ENCODE measurements at regions not wholly inside any gene's neighbourhood (a gene's known extent, or its start where the extent isn't known, plus 50 kb on each side); places are given as distances from the start of the nearest gene placed in this dataset.
"Not testable (repeated sequence)": the region's sequence is repeated elsewhere in the genome, so short reads cannot be mapped to it uniquely, and the experiment has no call there.

- in situ Hi-C loops (cut with MboI; ENCODE audit: low sequenced_read_pairs), result no loop called here
These were observed 94.0 kb upstream of the RALGAPA2 start for GRCh38 chr20:20806121-20807095.

- in situ Hi-C loops (cut with MboI; ENCODE audit: low sequenced_read_pairs), result no loop called here
These were observed 90.6 kb upstream of the RALGAPA2 start for GRCh38 chr20:20803011-20803410.

GRCh38 chr20:20802328-20802727 lies 89.9 kb upstream of the RALGAPA2 start:
- in situ Hi-C loops (cut with MboI; ENCODE audit: low sequenced_read_pairs), result no loop called here

GRCh38 chr20:20799716-20800312 lies 87.4 kb upstream of the RALGAPA2 start:
- in situ Hi-C loops (cut with MboI; ENCODE audit: low sequenced_read_pairs), result no loop called here

- in situ Hi-C loops (cut with MboI; ENCODE audit: low sequenced_read_pairs), result no loop called here
These were observed 85.3 kb upstream of the RALGAPA2 start for GRCh38 chr20:20797521-20798310.

- in situ Hi-C loops (cut with MboI; ENCODE audit: low sequenced_read_pairs), result no loop called here
These were observed 84.5 kb upstream of the RALGAPA2 start for GRCh38 chr20:20796766-20797440.

- in situ Hi-C loops (cut with MboI; ENCODE audit: low sequenced_read_pairs), result no loop called here
These were observed 83.3 kb upstream of the RALGAPA2 start for GRCh38 chr20:20795721-20796120.

- in situ Hi-C loops (cut with MboI; ENCODE audit: low sequenced_read_pairs), result no loop called here
These were observed 82.7 kb upstream of the RALGAPA2 start for GRCh38 chr20:20795119-20795518.

- in situ Hi-C loops (cut with MboI; ENCODE audit: low sequenced_read_pairs), result no loop called here
These were observed 81.1 kb upstream of the RALGAPA2 start for GRCh38 chr20:20793591-20793990.

- in situ Hi-C loops (cut with MboI; ENCODE audit: low sequenced_read_pairs), result no loop called here
These were observed 79.5 kb upstream of the RALGAPA2 start for GRCh38 chr20:20791664-20792568.

GRCh38 chr20:20788308-20788707 lies 75.9 kb upstream of the RALGAPA2 start:
- in situ Hi-C loops (cut with MboI; ENCODE audit: low sequenced_read_pairs), result no loop called here

GRCh38 chr20:20786428-20786827 lies 74.0 kb upstream of the RALGAPA2 start:
- in situ Hi-C loops (cut with MboI; ENCODE audit: low sequenced_read_pairs), result no loop called here

- in situ Hi-C loops (cut with MboI; ENCODE audit: low sequenced_read_pairs), result no loop called here
These were observed 72.8 kb upstream of the RALGAPA2 start for GRCh38 chr20:20785226-20785625.

GRCh38 chr20:20784450-20784849 lies 72.0 kb upstream of the RALGAPA2 start:
- in situ Hi-C loops (cut with MboI; ENCODE audit: low sequenced_read_pairs), result not testable (repeated sequence)

GRCh38 chr20:20783450-20783849 lies 71.0 kb upstream of the RALGAPA2 start:
- in situ Hi-C loops (cut with MboI; ENCODE audit: low sequenced_read_pairs), result no loop called here

GRCh38 chr20:20782755-20783154 lies 70.3 kb upstream of the RALGAPA2 start:
- in situ Hi-C loops (cut with MboI; ENCODE audit: low sequenced_read_pairs), result no loop called here

GRCh38 chr20:20782231-20782630 lies 69.8 kb upstream of the RALGAPA2 start:
- in situ Hi-C loops (cut with MboI; ENCODE audit: low sequenced_read_pairs), result no loop called here

- in situ Hi-C loops (cut with MboI; ENCODE audit: low sequenced_read_pairs), result no loop called here
These were observed 68.6 kb upstream of the RALGAPA2 start for GRCh38 chr20:20781029-20781428.

- in situ Hi-C loops (cut with MboI; ENCODE audit: low sequenced_read_pairs), result no loop called here
These were observed 67.8 kb upstream of the RALGAPA2 start for GRCh38 chr20:20780127-20780824.

All from HL-60/S4 treated with phorbol 12-myristate 13-acetate at 8.2 ng/mL for 4 days and 3 days (cell line).